Loucy (cell line): ENCODE measurements at regions not wholly inside any gene's neighbourhood (a gene's known extent, or its start where the extent isn't known, plus 50 kb on each side); places are given as distances from the start of the nearest gene placed in this dataset.

Source experiments
- CTCF ChIP-seq: fragments of 200-600 bp; sonication (generic); conservative IDR thresholded peaks from 2 replicates; pipeline ENCODE4 v1.5.1; 2014; ENCODE audit warnings: mild to moderate bottlenecking, antibody characterized with exemption, low read length
- EZH2phosphoT487 ChIP-seq: fragments of 200-600 bp; IDR thresholded peaks from 2 replicates; pipeline ENCODE4 v1.6.1; 2018; ENCODE audit warnings: antibody characterized with exemption, mild to moderate bottlenecking, moderate library complexity, borderline replicate concordance

GRCh38 chr6:141790921-141791320 lies 341.8 kb upstream of the GJE1 start:
- TF ChIP-seq CTCF (no peak), EZH2phosphoT487 (no peak)
